ENCODE measurements at regions not wholly inside any gene's neighbourhood (a gene's known extent, or its start where the extent isn't known, plus 50 kb on each side); places are given as distances from the start of the nearest gene placed in this dataset.
"Not testable (repeated sequence)": the region's sequence is repeated elsewhere in the genome, so short reads cannot be mapped to it uniquely, and the experiment has no call there.

DNA sequence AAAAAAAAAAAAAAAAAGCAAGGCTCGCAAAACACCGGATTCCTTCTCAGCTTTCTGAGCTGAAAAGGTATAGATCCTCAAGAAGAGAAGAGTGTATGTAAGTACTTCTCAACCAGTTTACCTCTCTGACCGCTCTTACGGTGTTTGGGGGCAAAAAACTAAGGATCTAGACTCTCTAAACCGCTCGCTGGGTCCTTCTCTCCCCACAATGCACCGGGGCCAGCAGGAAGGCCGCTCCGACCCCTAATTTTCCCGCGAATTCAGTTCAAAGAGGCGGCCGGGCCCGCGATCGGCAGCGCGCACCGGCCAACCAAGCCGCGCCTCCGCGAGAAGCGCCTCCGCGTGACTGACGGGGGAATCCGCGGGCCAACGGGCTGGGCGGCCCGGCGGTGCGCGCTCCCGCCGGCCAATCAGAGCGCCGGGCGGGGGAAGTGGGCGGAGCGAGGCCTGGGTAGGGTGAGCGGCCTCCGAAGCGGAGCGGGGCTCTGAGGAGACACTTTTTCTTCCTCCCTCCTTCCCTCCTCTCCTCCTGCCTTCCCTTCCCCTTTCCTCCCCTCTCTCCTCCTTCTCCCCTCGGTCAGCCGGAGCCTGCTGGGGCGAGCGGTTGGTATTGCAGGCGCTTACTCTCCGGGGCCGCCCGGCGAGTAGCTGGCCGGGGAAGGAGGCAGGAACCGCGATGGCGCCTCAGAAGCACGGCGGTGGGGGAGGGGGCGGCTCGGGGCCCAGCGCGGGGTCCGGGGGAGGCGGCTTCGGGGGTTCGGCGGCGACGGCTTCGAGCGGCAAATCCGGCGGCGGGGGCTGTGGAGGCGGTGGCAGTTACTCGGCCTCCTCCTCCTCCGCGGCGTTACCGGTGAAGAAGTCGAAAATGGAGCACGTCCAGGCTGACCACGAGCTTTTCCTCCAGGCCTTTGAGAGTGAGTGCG lies 93.0 kb downstream of the CRLF3 start:
- H3K27ac ChIP-seq (ENCODE audit: low read length): peak overlapping the region; percentile 94

DNA sequence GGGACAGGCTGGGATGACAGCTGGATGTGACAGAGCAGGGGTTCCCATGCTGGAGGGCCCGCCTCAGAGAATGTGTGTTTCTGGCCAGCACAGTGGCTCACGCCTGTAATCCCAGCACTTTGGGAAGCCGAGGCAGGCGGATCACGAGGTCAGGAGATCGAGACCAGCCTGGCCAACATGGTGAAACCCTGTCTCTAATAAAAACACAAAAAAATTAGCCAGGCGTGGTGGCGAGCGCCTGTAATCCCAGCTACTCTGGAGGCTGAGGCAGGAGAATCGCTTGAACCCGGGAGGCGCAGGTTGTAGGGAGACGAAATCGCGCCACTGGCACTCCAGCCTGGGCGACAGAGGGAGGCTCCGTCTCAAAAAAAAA lies 93.7 kb downstream of the CRLF3 start:
- not testable (repeated sequence) for H3K9me3 ChIP-seq (replicated peaks; ENCODE audit: control insufficient read depth, low read depth, low read length); H3K4me1 ChIP-seq (ENCODE audit: control insufficient read depth, insufficient read depth, low read length); DNase-seq; H3K27me3 ChIP-seq (ENCODE audit: control insufficient read depth, insufficient read depth, low read length); H3K36me3 ChIP-seq (ENCODE audit: control insufficient read depth, insufficient read depth, low read length)
- H3K4me3 ChIP-seq (ENCODE audit: low read length): peak overlapping the region; percentile 47
- 30% methylated on average over 14 of the region's 17 CpGs for WGBS (ENCODE audit: insufficient coverage)
- peak overlapping the region; percentile 67 for H3K27ac ChIP-seq (ENCODE audit: low read length)

More for the DNA sequence above, 93.0 kb downstream of the CRLF3 start:
- DNase-seq: peak; percentile 93
- H3K4me3 ChIP-seq (ENCODE audit: low read length): peak overlapping the region; percentile 64
- H3K9me3 ChIP-seq (replicated peaks; ENCODE audit: control insufficient read depth, low read depth, low read length); H3K36me3 ChIP-seq (ENCODE audit: control insufficient read depth, insufficient read depth, low read length); H3K4me1 ChIP-seq (ENCODE audit: control insufficient read depth, insufficient read depth, low read length); H3K27me3 ChIP-seq (ENCODE audit: control insufficient read depth, insufficient read depth, low read length): not testable (repeated sequence)
- WGBS (ENCODE audit: insufficient coverage): 0% methylated on average over 25 of the region's 87 CpGs

GRCh38 chr17:30730171-30730836 lies 94.2 kb downstream of the CRLF3 start:
- not testable (repeated sequence) for H3K4me1 ChIP-seq (ENCODE audit: control insufficient read depth, insufficient read depth, low read length); H3K4me3 ChIP-seq (ENCODE audit: low read length); DNase-seq; H3K36me3 ChIP-seq (ENCODE audit: control insufficient read depth, insufficient read depth, low read length); H3K9me3 ChIP-seq (replicated peaks; ENCODE audit: control insufficient read depth, low read depth, low read length); H3K27ac ChIP-seq (ENCODE audit: low read length); H3K27me3 ChIP-seq (ENCODE audit: control insufficient read depth, insufficient read depth, low read length)
- 94% methylated on average over 2 of the region's 8 CpGs for WGBS (ENCODE audit: insufficient coverage)

DNA sequence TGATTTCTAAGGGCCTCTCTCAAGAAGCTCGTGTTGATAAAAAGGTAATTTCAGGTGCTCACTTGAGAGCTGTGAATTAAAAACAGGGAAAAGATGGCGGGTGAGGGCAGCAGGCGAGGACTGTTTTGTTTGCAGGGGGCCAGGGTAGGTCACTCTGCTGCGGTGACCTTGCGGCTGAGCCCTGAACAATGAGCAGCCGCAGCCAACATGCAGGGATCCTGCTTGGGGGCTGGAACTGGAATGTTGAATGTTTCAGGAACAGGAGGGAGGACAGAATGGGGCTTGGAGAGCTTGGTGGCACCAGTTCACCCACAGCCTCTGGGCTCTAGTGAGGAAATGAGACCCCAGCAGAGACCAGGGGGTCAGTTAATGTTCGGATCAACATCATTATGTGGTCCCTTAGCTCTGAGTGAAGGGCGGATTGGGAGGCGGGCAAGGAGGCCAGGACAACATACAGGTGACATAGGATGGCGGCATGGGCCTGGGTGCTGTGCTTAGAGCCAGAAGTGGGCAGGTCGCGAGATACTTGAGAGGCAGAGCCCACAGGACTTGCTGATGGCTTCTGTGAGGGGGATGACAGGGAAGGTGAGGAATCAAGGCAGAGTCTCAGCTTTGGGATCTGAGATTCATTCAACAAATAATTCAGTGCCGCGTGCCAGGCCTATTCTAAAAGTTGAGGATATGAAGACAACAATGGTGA lies 94.9 kb downstream of the CRLF3 start:
- 90% methylated on average over 13 of the region's 14 CpGs for WGBS (ENCODE audit: insufficient coverage)
- not testable (repeated sequence) for H3K4me3 ChIP-seq (ENCODE audit: low read length); H3K9me3 ChIP-seq (replicated peaks; ENCODE audit: control insufficient read depth, low read depth, low read length); DNase-seq; H3K4me1 ChIP-seq (ENCODE audit: control insufficient read depth, insufficient read depth, low read length); H3K27me3 ChIP-seq (ENCODE audit: control insufficient read depth, insufficient read depth, low read length); H3K36me3 ChIP-seq (ENCODE audit: control insufficient read depth, insufficient read depth, low read length); H3K27ac ChIP-seq (ENCODE audit: low read length)

DNA sequence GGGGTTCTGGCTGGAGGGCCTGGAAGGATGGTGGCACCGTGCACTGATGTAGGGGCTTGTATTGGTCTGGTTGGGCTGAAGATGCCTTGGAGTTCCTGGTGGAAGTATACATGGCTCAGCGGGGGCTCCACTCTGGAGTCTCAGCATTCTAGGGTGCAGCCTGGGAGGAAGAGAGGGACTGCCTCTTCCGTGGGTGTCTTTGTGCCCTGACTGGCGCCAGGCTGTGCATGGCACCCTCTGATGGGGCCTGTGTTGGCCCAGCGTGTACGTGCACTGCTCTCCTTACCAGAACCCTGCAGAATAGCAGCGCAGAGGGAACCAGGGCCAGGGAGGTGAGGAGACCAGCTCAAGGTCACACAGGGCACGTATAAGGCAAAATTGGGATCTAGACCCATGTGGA lies 97.0 kb downstream of the CRLF3 start:
- not testable (repeated sequence) for H3K9me3 ChIP-seq (replicated peaks; ENCODE audit: control insufficient read depth, low read depth, low read length); H3K4me1 ChIP-seq (ENCODE audit: control insufficient read depth, insufficient read depth, low read length); H3K27me3 ChIP-seq (ENCODE audit: control insufficient read depth, insufficient read depth, low read length); H3K27ac ChIP-seq (ENCODE audit: low read length); H3K4me3 ChIP-seq (ENCODE audit: low read length); H3K36me3 ChIP-seq (ENCODE audit: control insufficient read depth, insufficient read depth, low read length); DNase-seq
- 82% methylated on average over 6 of the region's 8 CpGs for WGBS (ENCODE audit: insufficient coverage)

- not testable (repeated sequence) for H3K27me3 ChIP-seq (ENCODE audit: control insufficient read depth, insufficient read depth, low read length); H3K36me3 ChIP-seq (ENCODE audit: control insufficient read depth, insufficient read depth, low read length); DNase-seq; H3K4me3 ChIP-seq (ENCODE audit: low read length); H3K9me3 ChIP-seq (replicated peaks; ENCODE audit: control insufficient read depth, low read depth, low read length); H3K4me1 ChIP-seq (ENCODE audit: control insufficient read depth, insufficient read depth, low read length); H3K27ac ChIP-seq (ENCODE audit: low read length)
- 87% methylated on average over 10 of the region's 12 CpGs for WGBS (ENCODE audit: insufficient coverage)
Observed at GRCh38 chr17:30726734-30727133, 97.8 kb downstream of the CRLF3 start.

DNA sequence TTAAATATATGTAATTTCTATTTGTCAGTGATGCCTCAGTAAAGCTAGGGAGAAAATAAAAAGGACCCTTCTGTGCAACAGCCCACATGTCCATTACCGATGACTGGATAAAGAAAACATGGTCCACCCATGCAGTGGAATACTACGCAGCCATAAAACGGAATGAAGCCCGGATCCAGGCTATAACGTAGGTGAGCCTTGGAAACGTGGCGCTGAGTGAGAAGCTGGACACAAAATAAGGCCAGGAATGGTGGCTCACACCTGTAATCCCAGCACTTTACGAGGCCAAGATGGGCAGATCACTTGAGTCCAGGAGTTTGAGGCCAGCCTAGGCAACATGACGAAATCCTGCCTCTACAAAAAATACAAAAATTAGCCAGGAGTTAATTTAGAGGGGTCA lies 98.2 kb downstream of the CRLF3 start:
- WGBS (ENCODE audit: insufficient coverage): 98% methylated on average over 8 of the region's 9 CpGs
- DNase-seq; H3K4me3 ChIP-seq (ENCODE audit: low read length); H3K9me3 ChIP-seq (replicated peaks; ENCODE audit: control insufficient read depth, low read depth, low read length); H3K36me3 ChIP-seq (ENCODE audit: control insufficient read depth, insufficient read depth, low read length); H3K4me1 ChIP-seq (ENCODE audit: control insufficient read depth, insufficient read depth, low read length); H3K27ac ChIP-seq (ENCODE audit: low read length); H3K27me3 ChIP-seq (ENCODE audit: control insufficient read depth, insufficient read depth, low read length): not testable (repeated sequence)

- not testable (repeated sequence) for H3K27me3 ChIP-seq (ENCODE audit: control insufficient read depth, insufficient read depth, low read length); DNase-seq; H3K27ac ChIP-seq (ENCODE audit: low read length); H3K36me3 ChIP-seq (ENCODE audit: control insufficient read depth, insufficient read depth, low read length); H3K4me1 ChIP-seq (ENCODE audit: control insufficient read depth, insufficient read depth, low read length); H3K9me3 ChIP-seq (replicated peaks; ENCODE audit: control insufficient read depth, low read depth, low read length); H3K4me3 ChIP-seq (ENCODE audit: low read length)
- WGBS (ENCODE audit: insufficient coverage): 86% methylated on average over 6 of the region's 11 CpGs
Observed at GRCh38 chr17:30724034-30724650, 100.3 kb downstream of the CRLF3 start.

DNA sequence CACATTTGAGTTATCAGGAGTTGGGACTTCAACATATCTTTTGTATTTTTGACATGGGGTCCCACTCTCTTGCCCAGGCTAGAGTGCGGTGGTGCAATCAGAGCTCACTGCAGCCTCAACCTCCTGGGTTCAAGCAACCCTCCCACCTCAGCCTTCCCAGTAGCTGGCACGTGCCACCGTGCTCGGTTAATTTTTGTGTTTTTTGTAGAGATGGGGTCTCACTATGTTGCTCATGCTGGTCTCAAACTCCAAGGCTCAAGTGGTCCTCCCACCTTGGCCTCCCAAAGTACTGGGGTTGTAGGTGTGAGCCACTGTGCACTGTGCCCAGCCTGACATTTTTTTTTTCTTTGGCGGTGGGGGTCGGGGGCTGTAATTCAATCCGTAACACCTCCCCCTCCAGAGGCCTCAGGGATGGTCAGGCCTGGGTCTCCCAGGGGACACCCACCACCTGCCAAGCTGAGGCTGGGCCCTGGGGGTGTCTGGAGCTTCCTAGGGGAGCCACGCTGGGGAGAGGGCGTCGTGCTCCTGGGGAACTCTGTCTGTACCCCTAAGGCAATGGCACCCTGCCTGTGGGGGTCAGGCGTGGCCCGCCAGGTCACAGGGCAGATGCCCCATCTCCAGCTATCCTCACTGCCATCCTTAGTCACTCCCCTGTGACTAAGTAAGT lies 102.2 kb downstream of the CRLF3 start:
- H3K27ac ChIP-seq (ENCODE audit: low read length); H3K9me3 ChIP-seq (replicated peaks; ENCODE audit: control insufficient read depth, low read depth, low read length); H3K4me3 ChIP-seq (ENCODE audit: low read length); DNase-seq; H3K4me1 ChIP-seq (ENCODE audit: control insufficient read depth, insufficient read depth, low read length); H3K36me3 ChIP-seq (ENCODE audit: control insufficient read depth, insufficient read depth, low read length); H3K27me3 ChIP-seq (ENCODE audit: control insufficient read depth, insufficient read depth, low read length): not testable (repeated sequence)
- WGBS (ENCODE audit: insufficient coverage): no CpG with 5 or more reads among the region's 12 CpGs
